ENCODE measurements at regions not wholly inside any gene's neighbourhood (a gene's known extent, or its start where the extent isn't known, plus 50 kb on each side); places are given as distances from the start of the nearest gene placed in this dataset.

DNA sequence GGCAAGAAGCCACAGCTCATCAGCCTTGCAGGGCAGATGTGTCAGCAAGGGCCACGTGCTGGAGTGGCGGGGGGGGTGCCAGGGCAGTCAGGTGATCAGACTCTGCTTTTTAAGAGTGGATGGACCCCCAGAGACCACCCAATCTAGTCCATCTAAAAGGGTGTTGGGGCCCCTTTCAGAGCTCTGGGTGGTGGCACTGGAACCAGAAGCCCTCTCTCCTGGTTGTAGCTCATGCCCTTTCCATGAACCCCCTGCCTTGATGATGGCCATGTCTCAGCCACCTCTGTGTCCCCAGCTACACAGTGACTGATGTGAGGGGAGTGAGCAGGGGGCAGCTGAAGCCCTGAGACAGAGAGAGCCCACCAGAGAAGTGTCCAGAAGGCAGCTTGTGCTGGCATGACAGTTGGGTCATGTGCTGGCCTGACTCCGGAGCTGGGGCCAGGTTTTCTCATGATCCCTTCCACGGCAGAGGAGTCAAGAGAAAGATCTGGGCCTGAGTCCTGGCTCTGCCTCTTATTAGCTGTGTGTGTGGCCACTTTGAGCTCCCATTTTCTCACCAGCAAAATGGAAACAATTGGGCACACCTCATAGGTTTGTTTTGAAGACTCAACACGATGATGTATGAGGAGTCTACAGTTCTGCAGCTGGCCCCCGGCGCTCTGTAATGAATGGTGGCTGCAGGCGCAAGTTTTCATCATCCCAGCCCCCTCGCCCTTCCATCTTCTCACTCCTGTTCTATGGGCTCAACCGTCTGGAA is 195.7 kb downstream of the ZFP36L2 start:
- DNase-seq, result no peak

DNA sequence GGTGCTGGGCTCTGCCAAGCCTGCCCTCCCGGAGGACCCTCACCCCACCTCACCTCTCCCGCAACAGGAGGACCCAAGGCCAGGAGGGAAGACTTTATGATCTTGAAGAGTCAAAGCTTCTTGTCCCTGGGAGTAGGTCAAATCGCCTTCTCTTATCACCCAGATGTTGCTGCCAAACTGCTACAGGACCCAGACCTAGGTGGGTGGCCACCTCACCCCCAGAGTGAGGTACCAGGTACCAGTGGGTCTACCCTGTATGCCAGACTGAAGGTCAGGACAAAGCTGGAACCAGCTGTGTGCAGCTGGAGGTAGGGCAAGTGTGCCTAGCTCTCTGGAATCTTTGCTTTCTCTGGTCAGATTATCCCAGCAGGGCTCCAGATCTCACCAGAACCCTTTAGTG is 197.2 kb downstream of the ZFP36L2 start:
- DNase-seq, result no peak

DNA sequence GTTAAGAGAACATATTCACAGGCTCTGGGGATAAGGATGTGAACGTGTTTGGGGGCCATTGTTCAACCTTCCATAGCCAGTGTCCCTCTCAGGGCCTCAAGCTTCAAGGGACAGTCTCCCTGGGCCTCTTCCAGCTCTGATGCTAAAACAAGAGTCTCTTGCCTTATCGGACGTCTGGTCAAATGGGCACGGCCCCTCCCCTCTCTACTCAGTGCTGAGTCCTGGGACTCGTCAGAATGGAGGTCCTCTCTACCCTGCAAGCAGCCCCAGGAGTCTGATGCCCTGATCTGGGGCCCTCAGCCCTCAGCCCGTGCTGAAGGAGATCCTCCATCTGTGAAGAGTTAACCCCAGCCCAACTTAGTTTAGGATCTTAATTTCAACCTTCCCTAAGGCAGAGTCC is 198.2 kb downstream of the ZFP36L2 start:
- no peak for DNase-seq

DNA sequence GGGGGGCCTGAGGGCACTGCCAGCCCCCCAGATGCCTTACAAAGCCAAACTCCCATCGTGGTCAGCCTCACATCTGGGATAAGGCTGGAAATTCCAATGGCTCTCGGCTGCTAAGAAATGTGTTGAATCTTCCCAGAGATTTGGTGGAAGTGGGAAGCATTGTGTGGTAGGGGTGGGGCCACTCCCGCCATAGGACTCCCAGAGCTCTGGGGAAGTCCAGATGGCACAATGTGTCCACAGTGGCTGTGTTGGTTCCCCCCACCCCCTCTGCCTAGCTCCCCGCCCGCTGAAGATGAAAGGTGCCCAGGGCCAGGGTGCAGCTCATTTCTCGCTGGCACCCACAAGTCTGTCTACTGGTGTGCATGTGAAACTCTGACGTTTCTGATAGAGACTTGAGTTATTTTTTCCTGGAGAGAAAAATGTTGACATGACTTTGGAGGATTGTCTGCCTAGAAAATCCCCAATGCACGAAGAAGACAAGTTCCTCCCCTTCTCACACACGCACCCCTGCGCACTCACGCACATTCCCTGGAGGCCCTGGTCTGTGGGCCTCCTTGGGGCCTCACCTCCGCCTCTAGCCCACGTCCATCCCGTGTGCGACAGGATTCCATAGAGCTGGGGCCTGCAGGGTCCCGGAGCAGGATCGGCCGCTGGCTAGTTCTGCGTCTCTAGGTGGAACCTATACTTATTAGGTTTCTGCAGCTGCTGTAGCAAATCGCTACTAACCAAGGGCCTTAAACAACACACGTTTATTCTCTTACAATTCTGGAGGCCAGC is 199.1 kb downstream of the ZFP36L2 start:
- DNase-seq, result no peak

DNA sequence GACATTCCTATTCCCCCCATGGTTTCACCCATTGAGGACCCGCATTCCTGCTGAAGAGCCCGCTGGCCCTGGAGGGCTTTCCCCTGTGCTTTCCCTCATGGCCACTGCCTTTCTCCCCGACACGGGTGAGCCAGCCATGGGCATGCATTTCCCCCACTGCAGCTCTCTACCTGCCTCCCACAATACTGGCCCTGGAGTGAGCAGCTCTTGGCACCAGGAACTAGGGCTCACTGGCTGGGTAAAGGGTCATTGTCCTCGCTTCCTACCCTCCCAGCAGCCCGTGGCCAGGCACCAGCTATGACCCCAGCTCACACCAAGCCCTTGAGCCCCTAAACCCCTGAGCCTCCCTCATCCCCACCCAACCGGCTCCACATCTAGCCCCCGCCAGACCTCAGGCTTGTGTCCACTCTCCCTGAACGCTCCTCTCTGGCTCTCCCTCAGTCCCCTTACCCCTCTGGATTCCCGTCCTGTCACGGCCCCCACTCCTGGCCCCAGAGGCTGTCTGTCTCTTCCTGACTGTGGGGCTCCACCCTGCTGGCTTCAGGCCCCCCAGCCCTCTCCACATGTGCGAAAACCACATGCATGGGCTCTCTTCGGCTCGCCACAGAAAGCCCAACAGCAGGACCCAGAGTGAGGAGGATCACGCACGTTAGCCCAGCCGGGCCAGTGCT is 199.8 kb downstream of the ZFP36L2 start:
- no peak for DNase-seq

DNA sequence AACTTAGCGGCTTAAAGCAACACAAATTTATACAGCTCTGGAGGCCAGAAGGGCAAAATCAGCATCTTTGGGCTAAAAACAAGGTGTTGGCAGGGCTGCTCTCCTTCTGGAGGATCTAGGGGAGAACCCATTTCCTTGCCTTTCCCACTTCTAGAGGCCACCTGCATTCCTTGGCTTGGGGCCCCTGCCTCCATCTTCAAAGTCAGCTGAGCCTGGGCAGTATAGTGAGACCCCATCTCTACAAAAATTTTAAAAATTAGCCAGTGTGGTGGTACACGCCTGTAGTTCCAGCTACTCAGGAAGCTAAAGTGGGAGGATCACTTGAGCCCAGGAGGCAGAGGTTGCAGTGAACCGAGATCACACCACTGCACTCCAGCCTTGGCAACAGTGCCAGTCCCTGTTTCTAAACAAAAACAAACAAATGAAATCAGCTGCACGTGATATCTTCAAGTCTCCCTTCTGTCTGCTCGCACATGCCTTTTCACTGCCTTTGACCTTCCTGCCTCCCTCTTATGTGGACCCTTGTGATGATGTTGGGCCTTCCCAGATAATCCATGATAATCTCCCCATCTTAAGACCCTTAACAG is 200.6 kb downstream of the ZFP36L2 start:
- DNase-seq, result no peak

DNA sequence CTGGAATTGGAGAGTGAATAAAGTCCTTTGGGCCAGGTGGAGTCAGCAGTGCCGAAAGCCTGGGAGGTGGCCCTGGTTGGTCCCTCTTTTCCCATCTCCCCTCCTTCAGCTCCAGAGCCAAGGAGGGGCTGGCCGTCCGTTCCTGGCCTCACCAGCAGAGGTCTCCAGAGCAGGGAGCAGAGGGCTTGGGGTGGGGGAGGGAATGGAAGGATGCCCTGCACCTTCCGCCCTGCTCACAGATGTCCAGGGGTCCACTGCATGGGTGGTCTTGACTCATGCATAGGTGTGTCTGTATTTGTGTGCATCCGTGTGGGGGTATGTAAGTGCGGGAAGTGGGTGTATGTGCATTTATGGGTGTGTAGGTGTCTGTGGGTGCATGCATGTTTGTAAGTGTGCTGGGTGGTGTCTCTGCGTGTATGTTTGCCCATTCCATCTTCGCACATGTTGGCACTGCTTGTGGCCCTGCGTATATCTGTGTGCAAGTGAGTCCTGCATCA is 201.8 kb downstream of the ZFP36L2 start:
- no peak for DNase-seq

DNA sequence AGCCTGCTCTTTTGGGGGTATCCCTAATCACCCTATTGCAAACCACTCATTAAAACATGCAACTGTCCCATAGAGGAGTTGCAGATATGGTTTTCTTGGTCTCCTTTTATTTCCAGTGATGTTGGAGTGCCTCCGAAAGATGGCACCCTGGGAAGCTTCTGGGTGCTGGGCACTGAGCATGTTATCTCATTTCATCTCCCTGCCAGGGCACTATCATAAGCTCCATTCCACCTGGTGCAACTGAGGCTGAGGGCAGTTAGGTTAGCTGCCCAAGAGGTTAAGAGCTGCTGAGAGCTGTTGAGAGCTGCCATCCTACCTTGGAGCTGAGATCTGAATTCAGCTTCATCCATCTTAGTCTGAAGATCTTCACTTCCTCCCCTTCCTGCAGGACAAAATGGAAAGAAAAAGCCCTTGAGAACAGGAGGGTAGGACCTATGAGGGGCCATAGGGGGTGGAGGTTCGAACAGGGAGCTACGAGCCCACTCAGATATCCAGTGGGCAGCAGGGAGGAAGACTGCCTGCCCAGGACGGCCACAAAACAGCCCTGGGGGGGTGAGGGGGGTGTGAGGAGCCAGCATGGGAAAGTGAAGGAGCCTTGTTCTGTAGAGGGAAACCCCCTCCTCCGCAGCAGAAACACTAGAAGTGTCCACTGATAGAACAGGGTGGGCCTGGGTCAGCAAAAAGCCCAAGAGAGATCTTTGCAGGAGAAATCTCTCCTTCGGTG is 202.5 kb downstream of the ZFP36L2 start:
- DNase-seq, result no peak

DNA sequence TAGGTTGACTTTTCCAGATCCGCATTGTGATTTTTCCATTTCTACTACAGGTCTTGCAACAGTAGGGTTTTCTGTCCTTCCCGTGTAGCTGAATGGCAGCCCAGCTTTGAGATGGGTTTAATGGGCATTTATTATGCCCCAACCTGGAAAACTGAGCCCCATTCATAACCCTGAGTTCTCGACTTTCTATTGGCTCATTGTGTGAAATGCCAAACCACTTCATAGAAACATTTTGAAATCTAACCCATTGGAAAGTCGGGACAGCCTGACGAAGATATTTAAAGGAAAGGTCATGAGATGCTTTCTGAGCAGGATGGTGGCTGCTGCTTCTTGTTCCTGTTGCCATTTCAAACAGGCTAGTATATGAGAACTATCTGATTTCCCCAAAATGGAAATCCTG is 203.5 kb downstream of the ZFP36L2 start:
- DNase-seq, result no peak

DNA sequence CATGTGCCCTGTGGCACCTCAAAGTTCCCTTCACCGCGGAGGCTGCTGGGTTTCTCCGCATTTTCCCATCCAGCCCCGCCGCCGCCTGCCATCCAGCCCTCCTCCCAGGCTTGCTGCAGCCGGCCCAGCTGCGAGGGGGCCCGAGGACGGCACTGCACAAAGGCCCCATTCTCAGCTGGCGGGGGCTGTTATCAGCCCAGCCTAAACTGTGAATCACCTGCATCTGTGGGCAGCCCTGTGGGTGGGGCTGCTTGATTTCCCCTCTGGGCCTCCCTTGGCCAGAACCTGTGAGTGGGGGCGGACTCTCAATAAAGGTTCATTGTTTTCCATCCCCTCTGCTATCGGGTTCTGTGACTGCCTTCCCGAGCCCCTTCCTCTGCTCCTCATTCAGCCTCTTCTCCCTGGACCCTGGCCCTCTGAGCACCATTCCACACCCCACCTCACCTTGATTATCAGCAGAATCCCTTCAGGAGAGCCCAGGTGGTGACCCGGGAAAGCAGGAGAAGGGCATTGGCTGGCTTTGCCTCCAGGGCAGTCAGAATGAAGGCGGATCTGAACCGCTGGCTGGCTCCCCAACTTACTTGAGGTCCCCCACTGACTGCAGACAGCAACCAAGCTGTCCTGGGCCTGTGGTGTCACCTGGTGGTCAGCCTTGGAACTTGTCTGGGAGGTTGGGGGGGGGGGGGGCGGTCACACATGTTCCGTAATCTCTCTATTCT is 204.5 kb downstream of the ZFP36L2 start:
- no peak for DNase-seq

DNA sequence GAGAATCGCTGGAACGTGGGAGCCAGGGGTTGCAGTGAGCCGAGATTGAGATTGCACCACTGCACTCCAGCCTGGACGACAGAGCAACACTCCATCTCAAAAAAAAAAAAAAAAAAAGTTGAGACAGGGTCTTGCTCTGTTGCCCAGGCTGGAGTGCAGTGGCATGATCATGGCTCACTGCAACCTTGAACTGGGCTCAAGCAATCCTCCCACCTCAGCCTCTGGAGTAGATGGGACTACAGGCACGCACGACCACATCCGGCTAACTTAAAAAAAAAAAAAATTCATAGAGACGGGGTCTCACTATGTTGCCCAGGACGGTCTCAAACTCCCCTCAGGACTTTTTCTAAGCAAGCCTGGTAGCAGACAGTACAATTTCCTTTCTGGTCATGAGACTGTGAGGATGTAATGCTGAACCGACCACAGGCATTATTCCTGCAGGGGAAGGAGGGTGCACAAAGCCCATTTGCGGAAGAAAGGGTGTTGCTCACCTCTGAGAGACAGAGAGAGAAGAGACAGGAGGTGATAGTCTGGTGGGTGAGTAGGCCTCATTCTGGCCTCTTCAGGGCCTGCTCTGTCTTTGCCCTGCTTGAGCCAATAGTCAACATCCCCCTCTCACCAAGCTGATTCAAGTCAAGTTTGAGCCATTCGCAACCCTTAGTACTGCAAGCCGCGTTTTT is 205.3 kb downstream of the ZFP36L2 start:
- DNase-seq, result no peak

DNA sequence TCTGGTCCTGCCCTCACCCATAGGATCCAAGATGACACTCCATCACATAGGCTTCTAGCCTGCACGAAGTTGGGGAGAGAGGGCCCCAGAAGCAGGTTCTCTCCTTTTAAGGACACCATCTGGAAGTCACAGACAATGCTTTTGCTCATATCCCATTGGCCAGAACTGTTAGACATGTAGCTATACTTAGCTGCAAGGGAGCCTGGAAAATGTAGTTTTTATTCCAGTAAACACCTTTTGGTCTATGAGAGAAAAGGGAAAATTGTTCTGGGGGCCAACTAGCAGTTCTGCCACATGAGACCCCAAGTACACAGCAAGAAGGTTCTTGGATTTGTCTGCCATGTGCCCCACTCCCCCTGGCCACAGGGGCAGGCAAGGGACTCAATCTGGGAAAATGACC is 206.1 kb downstream of the ZFP36L2 start:
- no peak for DNase-seq

DNA sequence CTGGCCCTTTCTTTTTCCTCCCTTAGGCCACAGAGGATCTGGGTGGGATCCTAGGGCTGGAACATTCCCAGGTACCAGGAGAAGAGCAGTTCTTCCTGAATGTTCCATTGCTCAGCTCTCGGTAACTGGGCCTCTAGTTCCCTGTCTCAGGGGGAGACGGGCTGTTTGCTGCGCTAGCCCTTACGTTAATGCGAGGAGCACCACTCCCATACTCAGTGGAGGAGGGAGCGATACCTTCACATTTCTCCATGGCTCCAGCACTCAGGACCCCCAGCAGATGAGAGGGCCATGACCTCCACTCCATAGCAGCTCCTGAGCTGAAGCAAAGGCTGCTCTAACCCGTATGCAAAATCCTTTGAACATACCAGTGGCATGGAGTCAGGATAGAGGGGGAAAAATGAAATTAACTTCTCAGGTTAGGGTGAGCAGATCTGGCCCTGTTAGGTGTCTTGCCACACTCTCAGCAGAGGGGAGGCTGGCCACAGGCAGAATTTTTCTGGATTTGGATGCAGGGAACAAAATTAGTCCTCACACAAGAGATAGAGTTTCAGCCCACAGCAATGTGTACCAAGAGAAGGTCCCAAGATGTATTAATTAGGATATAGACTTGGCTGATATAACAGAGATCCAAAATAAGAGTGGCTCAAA is 206.7 kb downstream of the ZFP36L2 start:
- no peak for DNase-seq

DNA sequence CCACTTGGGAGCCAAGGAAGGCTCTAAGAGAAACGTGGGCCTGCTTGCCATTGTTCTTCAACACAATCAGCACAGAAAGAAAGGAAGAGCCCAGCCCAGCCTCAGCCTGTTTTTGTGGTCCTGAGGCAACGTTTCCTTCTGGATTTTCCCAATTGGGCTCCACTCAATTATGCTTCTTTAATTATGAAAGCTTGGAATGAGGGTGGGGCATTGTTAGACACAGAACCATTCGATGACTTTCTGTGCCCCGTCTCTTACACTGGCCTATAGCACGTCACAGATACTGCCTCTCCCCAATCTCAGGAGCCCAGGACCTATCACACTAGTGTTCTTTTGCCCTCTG is 207.4 kb downstream of the ZFP36L2 start:
- no peak for DNase-seq

DNA sequence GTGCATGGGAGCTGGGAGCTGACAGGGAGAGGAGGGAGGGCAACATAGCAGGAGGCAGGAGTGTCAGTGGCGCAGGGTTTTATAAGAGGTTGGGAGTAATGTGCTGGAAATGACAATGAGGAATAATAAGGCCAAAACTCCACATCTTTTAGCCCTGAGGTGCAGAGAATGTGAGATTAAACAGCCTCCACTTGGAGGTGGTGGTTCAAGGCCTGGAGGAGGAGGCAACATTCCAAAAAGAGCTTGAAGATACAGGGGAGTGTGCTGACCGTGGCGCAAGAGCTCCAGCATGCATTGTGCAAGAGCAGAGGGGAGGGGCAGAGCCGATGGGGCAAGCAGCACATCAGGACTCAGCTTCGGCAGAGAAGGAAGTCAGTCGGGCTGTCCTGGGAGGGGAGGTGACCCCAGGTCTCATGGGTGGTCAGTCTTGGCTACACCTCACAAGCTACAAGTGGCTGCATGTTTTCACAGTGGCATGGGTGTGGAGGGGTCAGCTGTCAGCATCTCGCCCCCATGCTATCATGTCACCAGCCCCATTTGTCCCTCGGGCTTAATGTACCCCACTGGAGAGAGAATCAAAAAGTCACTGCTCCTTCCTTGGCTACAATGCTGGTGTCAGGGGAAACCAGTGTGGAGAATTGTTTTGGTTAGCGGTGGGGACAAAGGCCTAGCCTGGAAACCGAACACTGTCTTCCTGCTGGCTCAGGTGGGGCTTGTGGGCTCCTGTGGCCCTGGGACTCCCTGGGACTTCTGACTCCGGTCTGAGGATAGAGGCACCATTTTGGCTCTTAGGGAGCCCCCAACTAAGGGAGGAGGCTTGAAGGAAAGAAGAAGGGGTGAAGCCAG is 208.0 kb downstream of the ZFP36L2 start:
- no peak for DNase-seq

DNA sequence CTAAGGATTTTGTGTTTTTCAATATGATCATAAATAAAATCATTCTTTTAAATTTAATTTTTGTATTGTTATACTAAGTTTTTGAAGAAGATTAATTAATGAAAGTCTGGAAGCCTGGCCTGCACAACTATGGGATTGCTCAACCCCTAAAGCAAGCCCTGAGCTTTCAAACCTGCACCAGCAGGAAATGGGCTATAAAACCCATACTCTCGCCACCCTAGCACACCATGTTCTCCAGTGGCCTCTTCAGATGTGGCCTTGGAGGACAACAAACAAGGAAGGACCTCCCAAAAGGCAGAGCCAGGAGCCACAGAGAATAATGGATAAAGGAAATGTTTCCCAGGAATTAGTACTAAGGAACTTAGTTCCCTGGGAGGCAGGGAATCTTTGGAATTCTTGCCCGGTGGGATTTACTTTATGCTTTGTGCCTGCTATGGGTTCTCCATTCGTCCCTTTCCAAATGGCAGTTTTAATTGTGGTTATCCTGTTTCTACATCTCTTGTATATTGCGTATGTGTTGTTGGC is 212.5 kb downstream of the ZFP36L2 start:
- DNase-seq, result no peak

DNA sequence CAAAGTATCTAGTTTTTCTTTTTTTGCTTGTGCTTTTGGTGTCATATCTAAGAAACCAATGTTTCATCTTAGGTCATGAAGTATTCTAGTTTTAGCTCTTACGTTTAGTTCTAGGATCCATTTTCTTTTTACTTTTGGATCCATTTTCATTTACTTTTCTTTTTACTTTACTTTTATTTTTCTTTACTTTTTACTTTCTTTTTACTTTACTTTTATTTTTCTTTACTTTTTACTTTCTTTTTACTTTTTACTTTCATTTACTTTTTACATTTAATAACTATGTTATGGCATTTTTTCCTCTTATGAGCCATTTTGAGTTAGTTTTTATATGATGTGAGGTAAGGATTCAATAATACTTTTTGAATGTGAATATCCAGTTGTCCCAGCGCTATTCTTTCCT is 213.4 kb downstream of the ZFP36L2 start:
- no peak for DNase-seq

DNA sequence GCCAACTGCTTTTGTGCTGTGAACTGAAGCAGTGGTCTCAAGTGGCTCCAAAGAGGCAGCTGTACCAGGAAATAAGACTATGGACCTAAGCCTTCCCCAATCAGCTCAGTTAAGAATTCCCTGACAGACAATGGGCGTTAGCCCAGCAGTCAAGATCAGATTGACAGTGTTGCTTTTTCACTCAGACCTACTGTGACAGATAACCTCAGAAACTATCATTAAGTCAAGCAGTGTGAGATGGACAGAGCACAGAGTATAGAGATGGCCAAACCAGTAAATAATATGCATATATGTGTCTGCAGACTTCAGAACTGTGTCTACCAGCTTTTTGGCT is 215.3 kb downstream of the ZFP36L2 start:
- no peak for DNase-seq

DNA sequence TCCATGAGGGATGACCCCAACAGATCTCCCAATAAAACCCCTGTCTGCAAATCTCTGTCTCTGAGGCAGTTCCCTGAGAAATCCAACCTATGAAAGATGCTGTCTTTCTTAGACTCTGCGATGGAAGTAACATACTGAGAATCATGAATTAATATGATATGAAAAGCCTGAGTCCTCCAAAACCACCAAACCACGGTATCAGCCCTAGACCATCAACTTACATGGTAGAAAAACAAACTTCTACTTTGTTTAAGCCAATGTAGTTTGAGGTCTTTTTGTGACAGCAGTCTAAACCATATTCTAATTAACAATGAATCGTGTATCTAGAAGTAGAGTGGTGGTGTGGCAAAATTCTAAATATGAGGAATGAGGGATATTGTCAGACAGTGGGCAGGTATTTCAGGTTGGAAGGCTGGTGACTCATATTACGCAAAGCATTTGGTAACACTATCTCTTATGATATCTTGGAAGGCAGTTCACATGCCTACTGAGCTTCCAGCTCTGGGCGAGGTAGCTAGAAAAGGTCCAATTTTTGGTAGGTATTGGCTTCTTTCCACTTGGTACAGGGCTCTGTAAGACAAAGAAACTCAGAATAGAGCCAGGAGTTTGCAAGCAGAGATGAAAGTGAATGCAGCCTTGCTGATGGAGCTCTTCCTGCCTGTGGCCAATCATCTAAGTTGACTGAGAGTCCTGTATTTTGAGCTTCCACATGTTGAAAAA is 215.8 kb downstream of the ZFP36L2 start:
- no peak for DNase-seq
